IMR-90 (cell line): ENCODE measurements at regions not wholly inside any gene's neighbourhood (a gene's known extent, or its start where the extent isn't known, plus 50 kb on each side); places are given as distances from the start of the nearest gene placed in this dataset.

Experiments
- ATAC-seq: fragments of 200-7000 bp; cut with Tn5 transposase; 2 replicates; pipeline ENCODE4 v1.9.1; 2020; ENCODE audit warnings: low read depth, mild to moderate bottlenecking, moderate library complexity
- BruUV-seq: library from RNA; stranded (reverse); fragments of 400-500 nt; replicated peaks from 2 replicates; lab custom pipeline; 2021; lab: Mats Ljungman, UMichigan
- CTCF ChIA-PET: fragments of 300-600 bp; formaldehyde crosslinking; extraction: SDS; loops from one replicate; lab custom pipeline; 2021; ENCODE audit warnings: antibody characterized with exemption; lab: Yijun Ruan, JAX
- POLR2A ChIA-PET: fragments of 300-600 bp; sonication (Branson Sonifier 250); formaldehyde crosslinking; loops from one replicate; lab custom pipeline; 2022; ENCODE audit warnings: antibody characterized with exemption; ENCODE audit not compliant: unreplicated experiment; lab: Charles Lee
- DNase-seq: peaks from one replicate; pipeline ENCODE4 v3.0.0; 2013
- H2AFZ ChIP-seq: replicated peaks from 2 replicates; pipeline ENCODE3; 2013; ENCODE audit warnings: low read length, mild to moderate bottlenecking; ENCODE audit not compliant: poor library complexity
- H2AK5ac ChIP-seq: 2 replicates; pipeline ENCODE4 v1.6.1; 2013; ENCODE audit warnings: low read depth, low read length, inconsistent platforms
- H2AK9ac ChIP-seq: replicated peaks from 2 replicates; pipeline ENCODE3; 2013; ENCODE audit warnings: mild to moderate bottlenecking, low read depth, low read length, moderate library complexity; ENCODE audit not compliant: poor library complexity
- H2BK120ac ChIP-seq: 2 replicates; pipeline ENCODE4 v1.6.1; 2013; ENCODE audit warnings: low read depth, low read length, inconsistent platforms
- H2BK15ac ChIP-seq: 3 replicates; pipeline ENCODE4 v1.6.1; 2013; ENCODE audit warnings: low read depth, low read length, inconsistent platforms
- H2BK20ac ChIP-seq: 2 replicates; pipeline ENCODE4 v1.6.1; 2013; ENCODE audit warnings: low read depth, mild to moderate bottlenecking, inconsistent platforms, low read length, moderate library complexity
- H2BK5ac ChIP-seq: 2 replicates; pipeline ENCODE4 v1.6.1; 2013; ENCODE audit warnings: mild to moderate bottlenecking, low read depth, low read length, inconsistent platforms; ENCODE audit not compliant: poor library complexity, severe bottlenecking
- H3K14ac ChIP-seq: replicated peaks from 2 replicates; pipeline ENCODE4 v1.6.1; 2013; ENCODE audit warnings: low read depth, low read length, inconsistent platforms
- H3K18ac ChIP-seq: 2 replicates; pipeline ENCODE4 v1.6.1; 2013; ENCODE audit warnings: low read depth, low read length, control low read depth
- H3K23ac ChIP-seq: 2 replicates; pipeline ENCODE4 v1.6.1; 2013; ENCODE audit warnings: low read depth, low read length, inconsistent platforms
- H3K27ac ChIP-seq: 2 replicates; pipeline ENCODE4 v1.5.1; 2013; ENCODE audit warnings: mild to moderate bottlenecking, control low read depth, low read length; ENCODE audit not compliant: insufficient read depth
- H3K27me3 ChIP-seq: 2 replicates; pipeline ENCODE4 v1.6.1; 2013; ENCODE audit warnings: low read length; ENCODE audit not compliant: control insufficient read depth, insufficient read depth
- H3K36me3 ChIP-seq: 2 replicates; pipeline ENCODE4 v1.6.1; 2013; ENCODE audit warnings: low read length, mixed read lengths; ENCODE audit not compliant: control insufficient read depth, insufficient read depth
- H3K4ac ChIP-seq: 2 replicates; pipeline ENCODE4 v1.6.1; 2013; ENCODE audit warnings: low read depth, low read length, inconsistent platforms
- H3K4me1 ChIP-seq: 2 replicates; pipeline ENCODE4 v1.6.1; 2013; ENCODE audit warnings: low read length, mixed read lengths; ENCODE audit not compliant: control insufficient read depth, insufficient read depth
- H3K4me2 ChIP-seq: 2 replicates; pipeline ENCODE4 v1.6.1; 2013; ENCODE audit warnings: low read depth, mild to moderate bottlenecking, control low read depth, low read length, moderate library complexity
- H3K4me3 ChIP-seq: 2 replicates; pipeline ENCODE4 v1.5.1; 2013; ENCODE audit warnings: low read depth, mild to moderate bottlenecking, control low read depth, low read length, moderate library complexity; ENCODE audit not compliant: insufficient read depth
- H3K56ac ChIP-seq: 2 replicates; pipeline ENCODE4 v1.6.1; 2013; ENCODE audit warnings: low read length, inconsistent platforms; ENCODE audit not compliant: insufficient read depth; ENCODE audit errors: extremely low read depth
- H3K79me1 ChIP-seq, 2 experiments: 2 replicates each; pipeline ENCODE4 v1.6.1; 2013; ENCODE audit warnings: low read length in 2 of 2, inconsistent platforms in 1 of 2, low read depth in 1 of 2
- H3K9ac ChIP-seq: 2 replicates; pipeline ENCODE4 v1.6.1; 2013; ENCODE audit warnings: low read depth, low read length, control low read depth
- H3K9me1 ChIP-seq: 2 replicates; pipeline ENCODE4 v1.6.1; 2013; ENCODE audit warnings: low read length, inconsistent platforms; ENCODE audit not compliant: insufficient read depth
- H3K9me3 ChIP-seq: 2 replicates; pipeline ENCODE4 v1.6.1; 2013; ENCODE audit warnings: low read length; ENCODE audit not compliant: control insufficient read depth, insufficient read depth
- H4K20me1 ChIP-seq: 2 replicates; pipeline ENCODE4 v1.6.1; 2013; ENCODE audit warnings: low read length, inconsistent platforms; ENCODE audit not compliant: insufficient read depth
- H4K5ac ChIP-seq: 2 replicates; pipeline ENCODE4 v1.6.1; 2013; ENCODE audit warnings: mild to moderate bottlenecking, low read depth, low read length, control low read depth
- H4K8ac ChIP-seq, 2 experiments: 2 replicates each; pipeline ENCODE4 v1.6.1; 2013; ENCODE audit warnings: low read depth in 2 of 2, low read length in 2 of 2, control low read depth in 1 of 2, inconsistent platforms in 1 of 2
- H4K91ac ChIP-seq: 2 replicates; pipeline ENCODE4 v1.6.1; 2013; ENCODE audit warnings: low read depth, low read length, inconsistent platforms; ENCODE audit not compliant: insufficient read depth
- BHLHE40 ChIP-seq: fragments of 150-350 bp; IDR thresholded peaks from 2 replicates; pipeline ENCODE4 v1.6.1; 2016; ENCODE audit warnings: mild to moderate bottlenecking, low read depth, low read length
- CEBPB ChIP-seq: IDR thresholded peaks from 2 replicates; pipeline ENCODE4 v1.6.1; 2012; ENCODE audit warnings: low read depth, low read length, improper control_type of control experiment
- CHD1 ChIP-seq: IDR thresholded peaks from 2 replicates; pipeline ENCODE4 v1.6.1; 2012; ENCODE audit warnings: low read depth, low read length, improper control_type of control experiment
- FOS ChIP-seq: fragments of 150-350 bp; IDR thresholded peaks from 2 replicates; pipeline ENCODE4 v1.6.1; 2016; ENCODE audit warnings: low read depth, low read length
- MAFK ChIP-seq: IDR thresholded peaks from 2 replicates; pipeline ENCODE4 v1.6.1; 2012; ENCODE audit warnings: low read depth, low read length, improper control_type of control experiment
- MAZ ChIP-seq: IDR thresholded peaks from 2 replicates; pipeline ENCODE4 v1.6.1; 2012; ENCODE audit warnings: low read depth, mild to moderate bottlenecking, low read length, improper control_type of control experiment, moderate library complexity, borderline replicate concordance
- MXI1 ChIP-seq: IDR thresholded peaks from 2 replicates; pipeline ENCODE4 v1.6.1; 2012; ENCODE audit warnings: low read depth, mild to moderate bottlenecking, low read length, moderate library complexity, borderline replicate concordance
- NFE2L2 ChIP-seq: fragments of 150-350 bp; IDR thresholded peaks from 2 replicates; pipeline ENCODE4 v1.6.1; 2016; ENCODE audit warnings: low read depth, mild to moderate bottlenecking, low read length
- RCOR1 ChIP-seq: IDR thresholded peaks from 2 replicates; pipeline ENCODE4 v1.6.1; 2012; ENCODE audit warnings: mild to moderate bottlenecking, low read length, improper control_type of control experiment; ENCODE audit not compliant: insufficient replicate concordance
- WGBS, 2 experiments: methylation state at CpG; one replicate each; pipeline versions ENCODE4 v1.1.5 to v1.1.7; 2013; ENCODE audit warnings: missing lambda C conversion rate in 2 of 2; ENCODE audit not compliant: insufficient read length in 1 of 2; ENCODE audit errors: extremely low coverage in 2 of 2; 5-methylcytosine and 5-hydroxymethylcytosine counted together
- dilution Hi-C: fragments of 300-500 bp; cut with HindIII; formaldehyde crosslinking; loops from one replicate; pipeline ENCODE4 v1.14.3; 2018; ENCODE audit warnings: low sequenced_read_pairs; ENCODE audit not compliant: unreplicated experiment
- in situ Hi-C: fragments of 300-500 bp; cut with MboI; formaldehyde crosslinking; loops from 3 replicates; pipeline ENCODE4 v1.14.3; 2019; ENCODE audit warnings: low sequenced_read_pairs, inconsistent platforms, mixed read lengths
- intact Hi-C: fragments of 100-400 bp; cut with micrococcal nuclease; formaldehyde crosslinking; loops from 2 replicates; pipeline ENCODE4 v1.10.0; 2022
- TF ChIP-seq, protein P1 (sequence below): fragments of 150-350 bp; IDR thresholded peaks from 2 replicates; pipeline ENCODE4 v1.6.1; 2016; ENCODE audit warnings: low read depth, mild to moderate bottlenecking, low read length, moderate library complexity, borderline replicate concordance
- TF ChIP-seq, protein P2 (sequence below): conservative IDR thresholded peaks from 2 replicates; pipeline ENCODE4 v1.5.1; 2012; ENCODE audit warnings: mild to moderate bottlenecking, low read depth, low read length, improper control_type of control experiment

DNA sequence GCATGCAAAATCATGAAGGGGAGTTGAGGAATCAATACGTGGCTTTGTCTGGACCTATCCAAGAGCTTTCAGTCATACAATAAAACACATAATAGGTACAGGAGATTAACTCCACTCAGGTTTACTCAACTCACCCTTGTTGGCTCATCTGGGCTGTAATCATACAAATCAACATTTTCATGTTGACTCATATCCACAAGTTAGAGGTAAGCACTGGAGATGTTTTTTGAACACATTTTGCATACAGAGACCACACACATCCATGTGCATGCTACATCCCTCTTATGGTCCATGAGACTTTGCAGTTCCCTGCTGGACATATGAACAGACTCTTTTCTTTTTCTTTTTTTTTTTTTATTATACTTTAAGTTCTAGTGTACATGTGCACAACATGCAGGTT is 336.9 kb upstream of the PIK3C3 start:
- Histone ChIP-seq H2BK15ac (no peak overlapping the region), H2BK20ac (no peak overlapping the region), H3K4me3 (no peak overlapping the region), H3K36me3 (no peaks in the 10 kb centered on the region), H4K20me1 (no peaks in the 10 kb centered on the region), H3K9me1 (no peaks in the 10 kb centered on the region), H4K91ac (no peak overlapping the region), H2BK120ac (no peak overlapping the region), H3K27ac (no peak overlapping the region), H3K23ac (no peak overlapping the region), H2AK9ac (no peak overlapping the region), H2BK5ac (no peak overlapping the region), H4K5ac (no peak overlapping the region), H3K79me1 (no peaks in the 10 kb centered on the region), H4K8ac (no peak overlapping the region), H3K9me3 (no peaks in the 10 kb centered on the region), H3K14ac (no peak overlapping the region), H3K4me1 (no peaks in the 10 kb centered on the region), H2AK5ac (no peak overlapping the region), H3K27me3 (no peaks in the 10 kb centered on the region), H2AFZ (no peak overlapping the region), H3K4me2 (no peak overlapping the region), H3K56ac (no peak overlapping the region), H3K18ac (no peak overlapping the region), H3K4ac (no peak overlapping the region), H3K9ac (no peak overlapping the region)
- BruUV-seq = no TSS peak
- dilution Hi-C loops = no loop called here
- in situ Hi-C loops = no loop called here
- ATAC-seq (no peak), DNase-seq (no peak)
- ChIA-PET POLR2A (no interaction called here), CTCF (no interaction called here)
- WGBS, 2 experiments = no CpG with 5 or more reads among the region's 1 CpG
- intact Hi-C loops = no loop called here
- no peak for TF ChIP-seq MAZ
- TF ChIP-seq RCOR1 = no peak
- TF ChIP-seq, protein P1, sequence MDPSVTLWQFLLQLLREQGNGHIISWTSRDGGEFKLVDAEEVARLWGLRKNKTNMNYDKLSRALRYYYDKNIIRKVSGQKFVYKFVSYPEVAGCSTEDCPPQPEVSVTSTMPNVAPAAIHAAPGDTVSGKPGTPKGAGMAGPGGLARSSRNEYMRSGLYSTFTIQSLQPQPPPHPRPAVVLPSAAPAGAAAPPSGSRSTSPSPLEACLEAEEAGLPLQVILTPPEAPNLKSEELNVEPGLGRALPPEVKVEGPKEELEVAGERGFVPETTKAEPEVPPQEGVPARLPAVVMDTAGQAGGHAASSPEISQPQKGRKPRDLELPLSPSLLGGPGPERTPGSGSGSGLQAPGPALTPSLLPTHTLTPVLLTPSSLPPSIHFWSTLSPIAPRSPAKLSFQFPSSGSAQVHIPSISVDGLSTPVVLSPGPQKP = no peak
- TF ChIP-seq, protein P2, sequence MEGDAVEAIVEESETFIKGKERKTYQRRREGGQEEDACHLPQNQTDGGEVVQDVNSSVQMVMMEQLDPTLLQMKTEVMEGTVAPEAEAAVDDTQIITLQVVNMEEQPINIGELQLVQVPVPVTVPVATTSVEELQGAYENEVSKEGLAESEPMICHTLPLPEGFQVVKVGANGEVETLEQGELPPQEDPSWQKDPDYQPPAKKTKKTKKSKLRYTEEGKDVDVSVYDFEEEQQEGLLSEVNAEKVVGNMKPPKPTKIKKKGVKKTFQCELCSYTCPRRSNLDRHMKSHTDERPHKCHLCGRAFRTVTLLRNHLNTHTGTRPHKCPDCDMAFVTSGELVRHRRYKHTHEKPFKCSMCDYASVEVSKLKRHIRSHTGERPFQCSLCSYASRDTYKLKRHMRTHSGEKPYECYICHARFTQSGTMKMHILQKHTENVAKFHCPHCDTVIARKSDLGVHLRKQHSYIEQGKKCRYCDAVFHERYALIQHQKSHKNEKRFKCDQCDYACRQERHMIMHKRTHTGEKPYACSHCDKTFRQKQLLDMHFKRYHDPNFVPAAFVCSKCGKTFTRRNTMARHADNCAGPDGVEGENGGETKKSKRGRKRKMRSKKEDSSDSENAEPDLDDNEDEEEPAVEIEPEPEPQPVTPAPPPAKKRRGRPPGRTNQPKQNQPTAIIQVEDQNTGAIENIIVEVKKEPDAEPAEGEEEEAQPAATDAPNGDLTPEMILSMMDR = no peak
- TF ChIP-seq BHLHE40 = no peak
- no peak for TF ChIP-seq MXI1
- no peak for TF ChIP-seq FOS
- TF ChIP-seq CEBPB = no peak
- TF ChIP-seq MAFK = no peak
- TF ChIP-seq CHD1 = no peak
- no peak for TF ChIP-seq NFE2L2
